ENCODE measurements at regions not wholly inside any gene's neighbourhood (a gene's known extent, or its start where the extent isn't known, plus 50 kb on each side); places are given as distances from the start of the nearest gene placed in this dataset.
A peak's percentile ranks its signal among the peaks of the same experiment; 100 is the strongest.

DNA sequence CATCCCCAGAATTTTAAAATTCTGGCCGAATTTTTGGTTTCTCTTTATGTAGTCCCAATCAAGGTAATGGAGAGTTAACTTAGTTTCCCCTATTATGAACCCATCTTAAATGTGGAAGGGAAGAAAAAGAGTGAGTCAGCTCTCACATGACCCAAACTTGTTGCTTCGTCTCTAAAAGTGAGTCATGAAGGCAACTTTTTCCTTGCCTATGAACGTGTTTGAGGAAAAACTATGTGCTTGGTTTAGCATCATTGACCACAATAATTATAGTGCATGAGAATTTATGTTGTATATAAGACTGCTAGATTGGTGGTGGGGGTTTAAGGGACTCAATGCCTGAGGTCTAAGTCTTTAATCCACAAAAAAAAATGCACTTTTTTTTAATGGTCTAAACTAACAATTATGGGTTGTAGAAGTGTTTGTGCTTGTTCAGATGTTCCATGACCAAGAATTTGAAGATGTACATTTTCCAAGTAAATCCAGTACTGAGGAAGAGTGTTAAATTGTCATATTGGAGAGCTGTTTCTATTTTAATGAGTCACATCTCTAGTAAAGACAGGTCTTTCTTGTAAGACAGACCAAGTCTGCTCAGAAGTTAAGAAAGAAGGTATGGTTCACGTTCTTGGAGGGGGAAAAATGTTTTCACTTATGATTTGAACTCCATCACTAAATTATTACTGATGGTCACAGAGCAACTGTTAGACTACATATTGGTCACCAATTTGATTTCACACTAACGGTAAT is 409.9 kb upstream of the MARCKS start:
- no peak for DNase-seq

DNA sequence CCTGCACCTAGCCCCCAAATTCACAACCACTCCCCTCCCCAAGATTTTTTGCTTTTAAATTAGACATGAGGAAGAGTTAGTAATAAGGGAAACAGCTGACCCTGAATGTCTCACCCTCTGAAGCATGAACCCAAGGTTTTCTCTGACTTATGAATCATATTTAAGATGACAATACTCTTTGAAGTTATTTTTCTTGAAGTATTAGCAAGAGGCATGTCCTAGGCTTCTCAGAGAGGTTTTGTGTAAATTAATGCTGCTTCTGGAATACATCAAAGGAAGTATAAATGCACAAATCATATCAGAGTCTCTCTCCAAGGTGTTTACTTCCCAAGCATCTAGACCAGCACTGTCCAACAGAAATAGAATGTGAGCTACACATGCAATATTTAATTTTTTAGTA is 408.1 kb upstream of the MARCKS start:
- no peak for DNase-seq

- DNase-seq: no peak
Measured at GRCh38 chr6:113450061-113450465, 407.1 kb upstream of the MARCKS start.

DNA sequence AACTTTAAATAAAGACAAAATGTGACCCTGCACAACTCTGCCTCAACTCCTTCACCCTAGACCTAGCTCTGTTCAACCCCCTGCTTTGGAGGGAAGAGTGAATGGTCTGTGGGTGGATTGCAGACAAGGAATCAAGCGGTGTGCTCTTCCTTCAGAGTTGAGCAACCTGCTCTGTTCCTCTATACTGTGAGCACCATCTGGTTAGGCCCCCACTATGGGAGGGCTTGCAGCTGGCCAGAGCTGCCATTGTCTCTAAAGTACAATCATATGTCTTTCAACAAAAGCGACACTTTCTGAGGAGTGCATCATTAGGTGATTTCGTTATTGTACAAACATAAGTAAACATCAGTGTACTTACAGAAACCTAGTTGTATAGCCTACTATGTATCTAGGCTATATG is 406.1 kb upstream of the MARCKS start:
- no peak for DNase-seq

DNA sequence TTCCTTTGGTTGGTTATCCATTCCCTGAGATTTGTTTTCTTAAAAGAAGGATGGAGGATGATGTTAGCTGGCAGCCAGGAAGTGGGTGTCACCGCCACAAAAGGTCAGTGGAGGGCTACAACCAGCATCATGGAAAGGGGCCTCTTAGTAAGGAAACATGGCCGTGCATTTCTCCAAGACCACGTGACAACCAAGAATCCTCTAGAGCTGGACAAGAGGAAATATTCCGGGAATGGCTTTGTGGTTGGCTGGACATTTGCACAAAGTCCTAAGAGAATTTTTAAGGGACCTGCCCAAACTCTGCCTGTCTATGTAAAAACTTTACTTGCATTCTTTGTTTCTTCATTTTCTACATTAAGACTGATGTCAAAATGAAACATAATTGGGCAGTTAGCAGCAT is 399.9 kb upstream of the MARCKS start:
- no peak for DNase-seq

DNA sequence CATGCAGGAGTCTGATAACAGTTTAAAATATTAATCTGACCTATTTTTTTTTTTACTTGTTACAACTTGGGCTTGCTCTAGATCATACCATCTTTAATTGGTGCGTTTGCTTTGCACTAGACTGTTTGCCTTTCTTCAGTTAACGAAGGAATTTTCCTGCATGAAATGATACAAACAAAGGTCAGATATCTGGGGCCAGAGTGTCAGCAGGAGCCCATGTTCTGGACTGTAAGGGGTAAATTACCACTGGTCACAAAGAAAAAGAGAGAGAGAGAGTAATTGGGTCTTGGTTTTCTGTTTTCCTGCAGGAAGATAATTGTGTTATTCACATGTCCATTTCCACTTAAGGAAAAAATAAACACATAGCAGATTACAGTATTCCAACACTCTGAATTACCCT is 399.4 kb upstream of the MARCKS start:
- DNase-seq: no peak

GRCh38 chr6:113458368-113459010 is 398.7 kb upstream of the MARCKS start:
- DNase-seq: no peak

DNA sequence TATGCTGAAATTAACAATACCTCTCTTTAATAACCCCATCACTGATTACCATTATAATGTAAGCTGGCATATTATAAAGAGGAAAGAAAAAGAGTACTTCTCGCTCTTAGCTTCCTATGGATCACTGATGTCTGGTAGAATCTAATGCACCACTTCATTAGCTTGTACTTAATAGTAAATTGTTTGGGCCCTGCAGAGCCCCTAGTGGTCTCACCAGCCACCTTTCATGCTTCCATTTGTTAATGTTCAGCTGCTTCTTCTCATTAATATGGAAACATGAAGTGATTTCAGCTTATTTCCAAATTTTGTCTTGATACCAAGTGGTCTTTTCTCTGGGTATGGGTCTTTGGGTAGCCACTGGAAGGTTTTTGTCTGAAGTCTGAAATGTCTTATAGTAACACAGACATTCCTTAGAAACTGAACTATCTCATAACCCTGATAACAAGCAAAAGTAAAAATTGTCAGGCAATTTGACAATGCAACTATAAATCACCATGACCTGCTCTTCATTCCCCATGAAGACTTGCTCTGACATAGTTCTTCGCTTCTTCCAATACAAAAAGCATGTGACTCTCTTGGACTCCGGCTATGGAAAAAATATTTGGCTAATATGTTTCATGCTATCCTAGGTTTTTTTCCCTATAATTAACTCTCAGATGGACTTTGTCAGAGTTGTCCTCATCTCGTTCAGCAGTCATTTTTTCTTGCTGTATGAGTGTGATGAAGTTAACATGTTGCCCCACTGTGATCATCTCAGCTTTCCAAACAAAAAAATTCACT is 395.8 kb upstream of the MARCKS start:
- peak; percentile 9 for DNase-seq

GRCh38 chr6:113464536-113464935 is 392.6 kb upstream of the MARCKS start:
- DNase-seq: no peak

- no peak for DNase-seq
Measured at GRCh38 chr6:113464960-113465359, 392.2 kb upstream of the MARCKS start.

DNA sequence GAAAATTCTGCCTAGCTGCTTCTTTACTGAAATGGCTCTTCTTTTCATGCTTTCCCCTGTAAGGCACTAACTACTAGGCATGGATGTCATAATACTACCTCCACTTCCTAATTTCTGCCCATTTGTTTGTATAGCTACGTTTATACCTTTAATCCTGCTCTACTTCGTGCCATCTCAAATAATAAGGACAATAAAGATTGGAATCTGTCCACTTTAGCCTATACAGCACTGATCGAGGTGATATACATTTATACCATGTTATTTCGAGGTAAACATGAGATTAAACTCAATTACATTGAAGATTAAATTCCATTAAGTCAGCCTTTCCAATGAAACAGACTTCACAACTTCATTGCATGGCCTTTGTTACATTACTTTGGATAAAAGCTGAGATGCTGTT is 390.6 kb upstream of the MARCKS start:
- DNase-seq: no peak

DNA sequence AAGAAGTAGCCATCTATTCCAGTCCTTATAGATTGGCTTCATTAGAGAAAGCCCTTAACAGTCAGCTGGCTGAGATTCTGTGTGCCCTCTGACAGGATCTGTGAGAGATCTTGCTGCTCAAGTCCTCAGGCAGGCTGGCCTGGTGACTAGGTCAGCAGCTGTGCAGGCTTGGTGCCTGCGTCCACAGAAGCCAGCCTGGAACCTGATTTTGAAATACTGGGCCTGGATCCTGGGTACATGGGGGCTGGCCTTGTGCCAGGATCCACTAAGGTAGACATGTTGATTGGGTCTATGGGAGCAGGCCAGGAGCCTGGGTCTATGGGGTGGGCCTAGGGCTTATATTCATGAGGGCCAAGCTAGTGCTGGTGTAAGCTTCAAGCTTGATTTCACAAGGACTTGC is 381.8 kb upstream of the MARCKS start:
- DNase-seq: no peak

DNA sequence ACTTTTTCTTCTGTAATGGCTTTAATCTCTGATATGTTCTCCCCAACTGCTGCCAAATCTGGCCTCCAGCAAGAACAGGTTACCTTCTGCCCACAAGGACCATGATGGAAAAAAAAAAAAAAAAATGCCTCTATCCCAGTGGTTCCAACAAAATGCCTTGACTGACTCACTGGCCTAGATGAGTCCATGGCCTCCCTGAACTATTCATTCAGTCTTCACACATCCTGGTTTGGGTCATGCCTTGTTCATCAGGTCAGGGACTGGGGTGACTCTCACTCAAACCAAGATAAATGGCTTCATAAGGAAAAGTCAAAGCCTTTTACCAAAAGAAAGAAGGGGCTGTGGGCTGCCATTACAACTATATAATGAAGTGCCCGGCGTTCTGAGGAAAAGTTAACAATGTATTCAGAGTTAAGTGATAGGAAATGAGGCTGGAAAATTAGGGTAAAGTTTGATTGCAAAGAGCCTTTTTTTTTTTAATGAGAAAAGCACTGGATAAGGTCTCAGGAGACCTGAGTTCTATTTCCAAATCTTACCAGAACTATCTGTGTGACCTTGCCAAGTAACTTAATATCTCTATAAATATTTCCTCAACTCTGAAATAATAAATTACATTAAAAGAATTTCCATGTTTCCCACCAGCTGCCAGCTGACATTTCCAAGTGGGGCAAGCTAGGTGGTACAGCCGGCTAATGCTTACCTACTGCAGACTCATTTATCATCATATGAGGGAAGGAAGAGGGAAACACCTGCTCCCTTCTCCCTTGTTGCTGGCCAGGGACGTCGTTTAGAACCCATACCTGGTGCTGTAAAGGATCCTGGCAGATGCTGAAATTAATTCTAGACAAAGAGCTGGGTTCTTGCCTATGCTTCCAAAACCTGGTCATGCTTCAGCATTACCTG is 380.0 kb upstream of the MARCKS start:
- DNase-seq: no peak

- DNase-seq: no peak
Measured at GRCh38 chr6:113480616-113481015, 376.5 kb upstream of the MARCKS start.

DNA sequence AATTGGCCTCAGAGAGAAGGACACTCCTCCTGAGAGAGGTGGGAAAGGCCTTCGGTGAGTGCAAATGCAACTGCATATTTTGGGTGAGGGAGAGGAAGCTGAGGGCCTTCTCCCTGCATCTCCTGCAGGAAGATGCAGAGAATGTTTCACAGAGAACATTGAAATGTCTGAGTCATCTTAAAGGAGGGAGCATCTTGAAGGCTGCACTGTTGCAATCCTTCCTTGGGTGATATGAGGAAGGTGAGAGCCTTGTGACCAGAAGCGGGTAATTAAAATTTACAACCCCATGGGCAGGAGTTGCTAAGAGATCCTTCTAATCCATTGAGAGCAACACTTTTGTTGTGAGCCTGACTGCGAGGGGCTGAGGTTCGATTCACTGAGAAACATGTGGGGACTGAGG is 375.7 kb upstream of the MARCKS start:
- no peak for DNase-seq

GRCh38 chr6:113481910-113482309 is 375.2 kb upstream of the MARCKS start:
- DNase-seq: no peak

DNA sequence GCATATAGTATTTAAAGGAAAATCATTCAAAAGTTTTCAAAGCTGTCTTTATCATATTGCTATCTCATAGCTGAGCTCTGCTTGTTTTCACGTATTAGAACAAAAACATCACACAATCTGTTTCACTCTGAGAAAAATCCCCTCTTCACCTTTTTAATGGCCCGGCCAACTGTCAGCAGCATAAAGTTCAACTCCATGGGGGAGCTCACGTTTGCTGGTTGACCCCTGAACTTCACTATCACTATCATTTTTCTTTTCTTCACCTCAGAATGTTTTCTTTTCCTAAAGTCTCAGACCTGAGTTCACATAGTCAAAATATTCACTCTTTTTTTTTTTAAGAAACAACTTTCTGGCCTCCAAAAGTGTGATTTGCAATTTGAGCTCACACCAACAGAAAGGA is 374.4 kb upstream of the MARCKS start:
- DNase-seq: no peak

GRCh38 chr6:113486199-113486598 is 370.9 kb upstream of the MARCKS start:
- no peak for DNase-seq

DNA sequence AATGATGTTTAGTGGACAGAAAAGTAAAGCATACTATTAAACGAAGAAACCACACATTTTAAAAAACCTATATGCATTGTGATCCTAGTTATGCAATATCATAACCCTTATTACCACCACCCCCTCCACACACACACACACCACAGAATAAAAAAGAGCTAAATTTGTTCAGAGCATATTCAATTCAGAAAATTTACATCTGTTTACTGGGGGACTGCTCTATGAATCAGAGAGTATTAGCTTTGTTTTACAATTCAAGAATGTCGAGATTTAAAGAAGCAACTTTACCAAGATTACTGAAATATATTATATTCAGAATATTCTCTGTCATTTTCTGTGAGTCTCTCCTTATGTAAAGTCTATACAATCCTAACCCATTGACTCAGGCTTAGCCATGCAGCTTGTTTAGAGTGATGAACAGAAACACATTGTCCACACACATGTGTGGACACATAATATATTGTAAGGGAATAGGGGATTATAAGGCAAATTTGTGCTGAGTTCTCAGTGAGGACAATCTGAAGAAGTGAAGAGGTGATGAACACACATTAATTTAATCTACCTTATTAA is 369.6 kb upstream of the MARCKS start:
- no peak for DNase-seq

GRCh38 chr6:113488061-113488460 is 369.1 kb upstream of the MARCKS start:
- no peak for DNase-seq

GRCh38 chr6:113488812-113489685 is 368.1 kb upstream of the MARCKS start:
- no peak for DNase-seq

Data from DMS 273 treated with DMSO at 0.1 percent for 48 hours (cell line).